ENCODE measurements at regions not wholly inside any gene's neighbourhood (a gene's known extent, or its start where the extent isn't known, plus 50 kb on each side); places are given as distances from the start of the nearest gene placed in this dataset.
A peak's percentile ranks its signal among the peaks of the same experiment; 100 is the strongest.

GRCh38 chr9:91155746-91156376 lies 205.9 kb downstream of the AUH start:
- no peak for DNase-seq

GRCh38 chr9:91156451-91157234 lies 205.1 kb downstream of the AUH start:
- no peak for DNase-seq

GRCh38 chr9:91157883-91158282 lies 203.8 kb downstream of the AUH start:
- no peak for DNase-seq

GRCh38 chr9:91158286-91158685 lies 203.4 kb downstream of the AUH start:
- no peak for DNase-seq

GRCh38 chr9:91158946-91159345 lies 202.8 kb downstream of the AUH start:
- DNase-seq, result no peak

GRCh38 chr9:91159664-91160121 lies 202.0 kb downstream of the AUH start:
- DNase-seq, result no peak

- no peak for DNase-seq
These were observed 201.5 kb downstream of the AUH start for GRCh38 chr9:91160181-91160580.

- no peak for DNase-seq
These were observed 200.9 kb downstream of the AUH start for GRCh38 chr9:91160599-91161464.

GRCh38 chr9:91161465-91162300 lies 200.0 kb downstream of the AUH start:
- no peak for DNase-seq

- DNase-seq, result no peak
These were observed 199.4 kb downstream of the AUH start for GRCh38 chr9:91162311-91162710.

- DNase-seq, result peak in 30 of 56 donors; percentile 9 to 71 (median 38)
These were observed 198.8 kb downstream of the AUH start for GRCh38 chr9:91162784-91163443.

GRCh38 chr9:91163444-91163772 lies 198.3 kb downstream of the AUH start:
- peak in 2 of 56 donors; percentile 31 to 71 for DNase-seq

GRCh38 chr9:91163773-91164471 lies 197.8 kb downstream of the AUH start:
- DNase-seq, result peak in 1 of 56 donors; percentile 25
